Tibial nerve (tissue), 4 donors: ENCODE measurements at regions not wholly inside any gene's neighbourhood (a gene's known extent, or its start where the extent isn't known, plus 50 kb on each side); places are given as distances from the start of the nearest gene placed in this dataset.

Source experiments
- DNase-seq, 2 donors: peaks; one replicate each; pipeline ENCODE4 v3.0.0-alpha.2; 2019; ENCODE audit warnings: low spot score in 2 of 2
- H3K27ac ChIP-seq, 4 donors: fragments of 200-600 bp; sonication (generic) in 3 of 4; one replicate each; pipeline ENCODE4 v1.5.1; 2017 to 2019; ENCODE audit warnings: mild to moderate bottlenecking in 1 of 4
- H3K27me3 ChIP-seq, 2 donors: fragments of 200-600 bp; sonication (generic) in 1 of 2; one replicate each; pipeline versions ENCODE4 v1.5.1 to v1.6.0; 2017 to 2019
- H3K36me3 ChIP-seq, 3 donors: fragments of 200-600 bp; sonication (generic); one replicate each; pipeline ENCODE4 v1.5.1; 2018 to 2019
- H3K4me1 ChIP-seq, 4 donors: fragments of 200-600 bp; sonication (generic) in 3 of 4; one replicate each; pipeline ENCODE4 v1.5.1; 2017 to 2019
- H3K4me3 ChIP-seq, 4 donors: fragments of 200-600 bp; sonication (generic) in 3 of 4; one replicate each; pipeline ENCODE4 v1.5.1; 2017 to 2019; ENCODE audit warnings: mild to moderate bottlenecking in 1 of 4, moderate library complexity in 1 of 4
- H3K9me3 ChIP-seq, 4 donors: fragments of 200-600 bp; sonication (generic) in 3 of 4; one replicate each; pipeline ENCODE4 v1.5.1; 2017 to 2019
- EP300 ChIP-seq, 2 donors: sonication (generic); formaldehyde crosslinking; IDR thresholded peaks; one replicate each; pipeline ENCODE4 v1.6.1; 2017; ENCODE audit warnings: antibody characterized with exemption in 2 of 2, mild to moderate bottlenecking in 1 of 2
- POLR2A ChIP-seq, 2 donors: fragments of 450-650 bp; IDR thresholded peaks; one replicate each; pipeline ENCODE4 v1.6.1; 2017; ENCODE audit warnings: antibody characterized with exemption in 2 of 2, mild to moderate bottlenecking in 2 of 2, moderate library complexity in 2 of 2
- WGBS, 2 donors: methylation state at CpG; one replicate each; pipeline ENCODE4 v1.1.5; 2018; 5-methylcytosine and 5-hydroxymethylcytosine counted together
- TF ChIP-seq, protein P1 (sequence below), 5 experiments: fragments of 200-600 bp in 3 of 5; fragments of 450-650 bp in 2 of 5; sonication (generic) in 3 of 5; IDR thresholded peaks; one replicate each; pipeline ENCODE4 v1.5.1; 2016 to 2019; ENCODE audit warnings: antibody characterized with exemption in 5 of 5, mild to moderate bottlenecking in 3 of 5, moderate library complexity in 2 of 5

DNA sequence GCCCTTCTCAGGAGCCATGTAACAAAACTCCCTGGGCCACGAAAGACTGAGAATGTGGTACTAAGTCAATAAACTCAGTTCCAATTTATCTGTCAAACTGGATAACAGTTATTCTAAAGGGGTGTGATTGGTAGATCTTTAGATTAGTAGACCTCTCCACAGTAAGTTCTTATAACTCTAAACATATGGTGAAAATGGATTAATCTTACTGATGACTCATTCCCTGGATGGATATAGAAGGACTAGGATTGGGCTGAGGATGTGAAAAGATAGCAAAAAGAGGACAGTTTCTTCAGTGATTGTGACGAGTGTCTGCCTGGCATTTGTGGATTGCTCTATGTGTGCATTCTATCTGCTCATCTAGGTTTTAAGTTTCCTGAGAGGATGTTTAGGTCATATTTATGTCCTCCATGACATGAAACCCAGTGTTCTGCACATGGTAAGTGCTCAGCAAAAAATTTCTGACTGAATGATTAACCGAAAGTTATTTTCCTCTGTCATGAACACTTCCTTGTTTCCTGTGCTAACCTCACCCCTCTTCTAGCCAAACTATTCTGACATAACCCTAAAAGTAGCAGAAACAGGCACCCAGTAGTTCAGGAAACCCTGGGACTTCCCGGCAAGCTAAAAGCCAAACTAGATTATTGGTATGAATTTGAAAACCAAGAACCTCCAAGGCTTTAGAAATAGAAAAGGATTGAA is 397.5 kb upstream of the PLXNA2 start:
- 64 to 81% methylated on average over 4 of the region's 4 CpGs for WGBS, 2 donors
- H3K27ac ChIP-seq: no peak overlapping the region
- no peak overlapping the region for H3K4me3 ChIP-seq
- H3K27me3 ChIP-seq: no peaks in the 10 kb centered on the region
- TF ChIP-seq, protein P1, sequence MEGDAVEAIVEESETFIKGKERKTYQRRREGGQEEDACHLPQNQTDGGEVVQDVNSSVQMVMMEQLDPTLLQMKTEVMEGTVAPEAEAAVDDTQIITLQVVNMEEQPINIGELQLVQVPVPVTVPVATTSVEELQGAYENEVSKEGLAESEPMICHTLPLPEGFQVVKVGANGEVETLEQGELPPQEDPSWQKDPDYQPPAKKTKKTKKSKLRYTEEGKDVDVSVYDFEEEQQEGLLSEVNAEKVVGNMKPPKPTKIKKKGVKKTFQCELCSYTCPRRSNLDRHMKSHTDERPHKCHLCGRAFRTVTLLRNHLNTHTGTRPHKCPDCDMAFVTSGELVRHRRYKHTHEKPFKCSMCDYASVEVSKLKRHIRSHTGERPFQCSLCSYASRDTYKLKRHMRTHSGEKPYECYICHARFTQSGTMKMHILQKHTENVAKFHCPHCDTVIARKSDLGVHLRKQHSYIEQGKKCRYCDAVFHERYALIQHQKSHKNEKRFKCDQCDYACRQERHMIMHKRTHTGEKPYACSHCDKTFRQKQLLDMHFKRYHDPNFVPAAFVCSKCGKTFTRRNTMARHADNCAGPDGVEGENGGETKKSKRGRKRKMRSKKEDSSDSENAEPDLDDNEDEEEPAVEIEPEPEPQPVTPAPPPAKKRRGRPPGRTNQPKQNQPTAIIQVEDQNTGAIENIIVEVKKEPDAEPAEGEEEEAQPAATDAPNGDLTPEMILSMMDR (IDR thresholded peaks at IDR 0.05): no peak
- TF ChIP-seq EP300 (IDR thresholded peaks at IDR 0.05) (no peak), POLR2A (IDR thresholded peaks at IDR 0.05) (no peak)
- peaks cover 0 to 4% (median 0%) of the 10 kb centered on the region in 4 donors for H3K9me3 ChIP-seq
- no peak for DNase-seq
- no peaks in the 10 kb centered on the region for H3K36me3 ChIP-seq
- H3K4me1 ChIP-seq: no peaks in the 10 kb centered on the region

DNA sequence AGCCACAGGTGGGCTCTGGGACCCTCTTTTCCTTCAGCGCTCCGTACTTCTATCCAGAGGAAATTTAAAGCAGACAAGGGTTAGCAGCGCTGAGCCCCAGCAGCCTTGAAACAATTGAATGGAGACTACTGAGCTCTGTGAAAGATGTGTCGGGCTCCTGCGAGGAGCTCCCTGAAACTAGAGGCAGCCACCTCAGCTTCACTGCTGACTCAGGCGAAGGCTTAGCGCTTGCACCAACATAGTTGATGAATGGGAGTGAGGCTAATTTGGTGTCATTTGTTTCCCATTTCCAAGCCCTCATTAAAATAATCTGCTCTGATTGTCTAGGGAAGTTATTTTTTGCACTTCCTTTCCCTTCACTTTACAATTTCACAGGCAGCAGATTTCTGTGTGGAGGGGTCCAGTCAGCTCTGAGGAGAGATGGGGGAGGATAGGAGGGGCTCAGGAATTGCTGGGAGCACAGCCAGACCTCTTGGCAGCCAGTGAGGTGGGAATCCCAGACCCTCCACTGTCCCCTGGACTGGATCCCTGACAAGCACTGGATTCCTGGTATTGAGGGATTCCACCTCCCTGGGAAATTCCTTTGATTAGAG is 398.9 kb upstream of the PLXNA2 start:
- H3K27me3 ChIP-seq: no peaks in the 10 kb centered on the region
- no peaks in the 10 kb centered on the region for H3K4me1 ChIP-seq
- peaks cover 0 to 4% (median 0%) of the 10 kb centered on the region in 4 donors for H3K9me3 ChIP-seq
- H3K36me3 ChIP-seq: no peaks in the 10 kb centered on the region
- TF ChIP-seq POLR2A (IDR thresholded peaks at IDR 0.05) (no peak), EP300 (IDR thresholded peaks at IDR 0.05) (no peak)
- TF ChIP-seq, protein P1 (IDR thresholded peaks at IDR 0.05): no peak
- no peak overlapping the region for H3K4me3 ChIP-seq
- no peak overlapping the region for H3K27ac ChIP-seq
- no peak for DNase-seq
- 62 to 68% methylated on average over 7 of the region's 7 CpGs for WGBS, 2 donors

DNA sequence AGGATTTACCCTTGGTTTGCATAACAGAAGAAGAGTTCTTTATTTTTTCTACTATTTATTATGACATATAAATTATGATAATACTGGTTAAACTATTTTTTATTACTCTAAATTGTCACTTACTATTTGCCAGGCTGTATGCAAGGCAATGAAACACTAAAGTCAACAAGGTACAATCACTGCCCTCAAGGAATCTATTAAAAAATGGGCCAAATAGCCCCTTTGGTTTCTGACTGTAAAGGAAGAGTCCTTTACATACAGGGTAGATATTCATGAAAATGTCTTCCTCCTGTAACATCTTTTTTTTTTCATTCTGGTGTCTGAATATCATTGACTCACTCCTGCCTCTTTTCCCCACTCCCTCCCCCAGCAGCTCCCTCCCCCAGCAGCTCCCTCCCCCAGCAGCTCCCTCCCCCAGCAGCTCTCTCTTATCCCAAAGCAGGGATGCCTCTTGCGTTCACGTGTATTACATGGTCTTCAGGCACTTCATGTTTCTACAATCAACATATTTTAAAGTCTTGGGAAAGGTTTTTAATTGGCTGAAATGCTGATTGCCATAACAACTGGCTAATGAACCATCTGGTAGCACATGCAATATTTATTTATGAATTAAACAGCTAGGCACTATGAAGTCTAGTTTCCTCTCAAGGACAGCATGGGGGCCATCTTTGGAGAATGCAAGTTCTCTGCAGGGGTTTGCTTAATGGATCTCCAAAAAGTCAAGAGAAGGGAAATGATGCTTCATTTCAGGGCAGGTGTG is 400.4 kb upstream of the PLXNA2 start:
- no peak for DNase-seq
- Histone ChIP-seq H3K27ac (no peak overlapping the region), H3K4me3 (no peak overlapping the region), H3K9me3 (peaks cover 0 to 4% (median 0%) of the 10 kb centered on the region in 4 donors), H3K27me3 (no peaks in the 10 kb centered on the region), H3K36me3 (no peaks in the 10 kb centered on the region), H3K4me1 (no peaks in the 10 kb centered on the region)
- WGBS, 2 donors: 39 to 84% methylated on average over 2 of the region's 2 CpGs
- TF ChIP-seq POLR2A (IDR thresholded peaks at IDR 0.05): no peak
- TF ChIP-seq EP300 (IDR thresholded peaks at IDR 0.05): no peak
- TF ChIP-seq, protein P1 (IDR thresholded peaks at IDR 0.05): no peak

DNA sequence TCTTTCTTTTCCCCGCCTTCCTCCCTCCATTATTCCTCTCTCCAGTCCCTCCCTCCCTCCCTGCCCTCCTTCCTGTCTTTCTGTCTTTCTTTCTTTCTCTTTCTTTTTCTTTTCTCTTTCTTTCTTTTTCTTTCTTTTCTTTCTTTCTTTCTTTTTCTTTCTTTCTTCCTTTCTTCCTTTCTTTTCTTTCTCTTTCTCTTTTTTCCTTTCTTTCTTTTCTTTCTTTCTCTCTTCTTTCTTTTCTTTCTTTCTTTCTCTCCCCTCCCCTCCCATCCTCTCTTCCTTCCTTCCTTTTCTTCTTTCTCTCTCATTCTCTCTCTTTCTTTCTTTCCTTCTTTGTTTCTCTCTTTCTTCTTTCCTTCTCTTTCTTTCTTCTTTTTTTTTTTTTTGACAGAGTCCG is 402.2 kb upstream of the PLXNA2 start:
- Histone ChIP-seq H3K27ac (no peak overlapping the region), H3K4me3 (no peak overlapping the region), H3K27me3 (no peaks in the 10 kb centered on the region), H3K9me3 (no peaks in the 10 kb centered on the region), H3K4me1 (no peaks in the 10 kb centered on the region), H3K36me3 (no peaks in the 10 kb centered on the region)
- no peak for DNase-seq
- TF ChIP-seq POLR2A (IDR thresholded peaks at IDR 0.05) (no peak), EP300 (IDR thresholded peaks at IDR 0.05) (no peak)
- TF ChIP-seq, protein P1 (IDR thresholded peaks at IDR 0.05): no peak
- 85 to 86% methylated on average over 2 of the region's 2 CpGs for WGBS, 2 donors

DNA sequence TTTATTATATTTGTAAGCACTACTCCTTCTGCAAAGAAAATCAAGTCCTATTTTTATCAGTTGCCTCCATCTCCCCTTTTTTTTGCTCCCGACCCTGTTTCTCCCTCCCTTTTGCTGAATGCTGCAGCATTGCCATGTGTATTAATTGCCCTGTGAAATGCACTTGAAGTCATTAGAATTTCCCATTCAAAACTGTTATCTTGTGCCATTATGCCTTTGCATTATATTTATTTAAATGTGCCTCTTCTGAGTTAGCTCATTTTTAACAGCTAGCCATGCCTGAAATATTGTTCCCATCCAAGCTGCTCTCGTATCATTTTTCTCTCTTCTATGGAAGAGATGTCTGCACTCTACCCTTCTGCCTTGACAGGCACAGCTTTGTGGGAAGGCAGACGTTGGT is 404.0 kb upstream of the PLXNA2 start:
- WGBS, 2 donors: 68 to 69% methylated on average over 3 of the region's 3 CpGs

More for the DNA sequence above, 404.0 kb upstream of the PLXNA2 start:
- H3K27me3 ChIP-seq: no peaks in the 10 kb centered on the region
- H3K4me1 ChIP-seq: peaks cover 0 to 6% (median 0%) of the 10 kb centered on the region in 4 donors
- TF ChIP-seq POLR2A (IDR thresholded peaks at IDR 0.05) (no peak), EP300 (IDR thresholded peaks at IDR 0.05) (no peak)
- TF ChIP-seq, protein P1 (IDR thresholded peaks at IDR 0.05): no peak
- no peaks in the 10 kb centered on the region for H3K9me3 ChIP-seq
- no peak for DNase-seq
- H3K4me3 ChIP-seq: no peak overlapping the region
- H3K27ac ChIP-seq: no peak overlapping the region
- H3K36me3 ChIP-seq: no peaks in the 10 kb centered on the region
